DND-41 (cell line): ENCODE measurements at regions not wholly inside any gene's neighbourhood (a gene's known extent, or its start where the extent isn't known, plus 50 kb on each side); places are given as distances from the start of the nearest gene placed in this dataset.

ENCODE experiments used
- ATAC-seq: fragments of 200-7000 bp; cut with Tn5 transposase; 3 replicates; pipeline ENCODE4 v1.9.1; 2021; ENCODE audit warnings: low read depth; ENCODE audit not compliant: insufficient read depth
- DNase-seq: peaks from one replicate; pipeline ENCODE4 v3.0.0-alpha.2; 2020
- H2AFZ ChIP-seq: 2 replicates; pipeline ENCODE4 v1.6.0; 2012; ENCODE audit warnings: low read depth, low read length
- H3K27ac ChIP-seq: 2 replicates; pipeline ENCODE4 v1.5.1; 2012; ENCODE audit warnings: low read length, inconsistent platforms
- H3K27me3 ChIP-seq: fragments of 200-600 bp; sonication (generic); 2 replicates; pipeline ENCODE4 v1.6.0; 2012; ENCODE audit warnings: low read length, mild to moderate bottlenecking, inconsistent platforms; ENCODE audit not compliant: insufficient read depth, poor library complexity
- H3K36me3 ChIP-seq: 2 replicates; pipeline ENCODE4 v1.5.1; 2012; ENCODE audit warnings: low read length, inconsistent platforms; ENCODE audit not compliant: insufficient read depth
- H3K4me1 ChIP-seq: 2 replicates; pipeline ENCODE4 v1.5.1; 2012; ENCODE audit warnings: mild to moderate bottlenecking, low read length; ENCODE audit not compliant: insufficient read depth
- H3K4me2 ChIP-seq: 2 replicates; pipeline ENCODE4 v1.6.0; 2012; ENCODE audit warnings: mild to moderate bottlenecking, moderate library complexity, low read length, inconsistent platforms; ENCODE audit not compliant: insufficient read depth
- H3K4me3 ChIP-seq, 2 experiments: fragments of 200-600 bp in 1 of 2; shearing (Covaris generic) in 1 of 2; 2 replicates each; pipeline ENCODE4 v1.5.1; 2012 to 2016; ENCODE audit warnings: inconsistent platforms in 2 of 2, low read length in 2 of 2, mild to moderate bottlenecking in 2 of 2, low read depth in 1 of 2, moderate library complexity in 1 of 2
- H3K79me2 ChIP-seq: 2 replicates; pipeline ENCODE4 v1.6.0; 2012; ENCODE audit warnings: low read length, inconsistent platforms; ENCODE audit not compliant: insufficient read depth
- H3K9ac ChIP-seq: 2 replicates; pipeline ENCODE4 v1.6.0; 2012; ENCODE audit warnings: low read depth, mild to moderate bottlenecking, inconsistent platforms, low read length, moderate library complexity
- H3K9me3 ChIP-seq: 2 replicates; pipeline ENCODE4 v1.5.1; 2012; ENCODE audit warnings: low read length, moderate library complexity, mild to moderate bottlenecking, inconsistent platforms; ENCODE audit not compliant: insufficient read depth, severe bottlenecking
- H4K20me1 ChIP-seq: 2 replicates; pipeline ENCODE4 v1.6.0; 2012; ENCODE audit warnings: low read length; ENCODE audit not compliant: insufficient read depth
- EZH2 ChIP-seq: IDR thresholded peaks from 3 replicates; pipeline ENCODE4 v1.6.1; 2012; ENCODE audit warnings: borderline replicate concordance, low read depth, mild to moderate bottlenecking, moderate library complexity, low read length, inconsistent platforms; ENCODE audit not compliant: severe bottlenecking
- TF ChIP-seq, protein P1 (sequence below): IDR thresholded peaks from 2 replicates; pipeline ENCODE4 v1.5.1; 2012; ENCODE audit warnings: borderline replicate concordance, low read length, moderate library complexity, mild to moderate bottlenecking; ENCODE audit not compliant: poor library complexity, severe bottlenecking; ENCODE audit errors: extremely low read depth

DNA sequence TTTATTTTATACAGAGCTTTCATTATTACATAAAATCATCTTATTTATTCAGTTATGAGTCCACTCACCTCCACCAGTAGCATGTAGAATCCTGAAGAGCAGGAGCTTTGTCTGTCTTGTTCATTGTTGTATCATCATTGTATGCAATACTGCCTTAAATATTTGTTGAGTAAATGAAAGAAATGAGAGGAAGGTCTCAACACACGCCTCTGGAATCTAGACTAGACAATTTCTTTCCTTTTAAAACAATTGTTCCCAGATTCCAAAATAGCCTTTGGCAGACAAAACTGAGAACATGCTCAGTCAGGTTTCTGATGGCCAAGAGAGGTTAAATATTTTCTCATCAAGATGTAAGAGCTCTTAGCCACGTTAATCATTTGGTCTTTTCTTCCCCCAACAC, 173.1 kb upstream of the AGR3 start:
- peaks cover 38% of the 10 kb centered on the region for H3K4me1 ChIP-seq
- no peak overlapping the region for H2AFZ ChIP-seq
- no peak overlapping the region for H3K4me2 ChIP-seq
- no peak overlapping the region for H3K27ac ChIP-seq
- no peak overlapping the region for H3K9ac ChIP-seq
- no peaks in the 10 kb centered on the region for H3K79me2 ChIP-seq
- H3K9me3 ChIP-seq: no peaks in the 10 kb centered on the region
- TF ChIP-seq, protein P1, sequence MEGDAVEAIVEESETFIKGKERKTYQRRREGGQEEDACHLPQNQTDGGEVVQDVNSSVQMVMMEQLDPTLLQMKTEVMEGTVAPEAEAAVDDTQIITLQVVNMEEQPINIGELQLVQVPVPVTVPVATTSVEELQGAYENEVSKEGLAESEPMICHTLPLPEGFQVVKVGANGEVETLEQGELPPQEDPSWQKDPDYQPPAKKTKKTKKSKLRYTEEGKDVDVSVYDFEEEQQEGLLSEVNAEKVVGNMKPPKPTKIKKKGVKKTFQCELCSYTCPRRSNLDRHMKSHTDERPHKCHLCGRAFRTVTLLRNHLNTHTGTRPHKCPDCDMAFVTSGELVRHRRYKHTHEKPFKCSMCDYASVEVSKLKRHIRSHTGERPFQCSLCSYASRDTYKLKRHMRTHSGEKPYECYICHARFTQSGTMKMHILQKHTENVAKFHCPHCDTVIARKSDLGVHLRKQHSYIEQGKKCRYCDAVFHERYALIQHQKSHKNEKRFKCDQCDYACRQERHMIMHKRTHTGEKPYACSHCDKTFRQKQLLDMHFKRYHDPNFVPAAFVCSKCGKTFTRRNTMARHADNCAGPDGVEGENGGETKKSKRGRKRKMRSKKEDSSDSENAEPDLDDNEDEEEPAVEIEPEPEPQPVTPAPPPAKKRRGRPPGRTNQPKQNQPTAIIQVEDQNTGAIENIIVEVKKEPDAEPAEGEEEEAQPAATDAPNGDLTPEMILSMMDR: no peak
- no peak for TF ChIP-seq EZH2
- H3K36me3 ChIP-seq: no peaks in the 10 kb centered on the region
- H3K4me3 ChIP-seq: no peak overlapping the region
- H4K20me1 ChIP-seq: no peaks in the 10 kb centered on the region
- DNase-seq (no peak), ATAC-seq (no peak)
- H3K27me3 ChIP-seq: no peaks in the 10 kb centered on the region

- no peak overlapping the region for H3K9ac ChIP-seq
- no peak overlapping the region for H3K27ac ChIP-seq
- H3K4me3 ChIP-seq: no peak overlapping the region
- TF ChIP-seq EZH2: no peak
- TF ChIP-seq, protein P1: no peak
- ATAC-seq (no peak), DNase-seq (no peak)
- no peaks in the 10 kb centered on the region for H3K27me3 ChIP-seq
- H3K79me2 ChIP-seq: no peaks in the 10 kb centered on the region
- H4K20me1 ChIP-seq: no peaks in the 10 kb centered on the region
- no peaks in the 10 kb centered on the region for H3K9me3 ChIP-seq
- no peak overlapping the region for H2AFZ ChIP-seq
- H3K4me1 ChIP-seq: peaks cover 38% of the 10 kb centered on the region
- no peaks in the 10 kb centered on the region for H3K36me3 ChIP-seq
- no peak overlapping the region for H3K4me2 ChIP-seq
These were observed 173.8 kb upstream of the AGR3 start for GRCh38 chr7:17055596-17055995.

GRCh38 chr7:17056491-17057142, 174.8 kb upstream of the AGR3 start:
- H2AFZ ChIP-seq: peak overlapping the region; percentile 38; the same call in 1 of the 2 replicates
- peaks cover 38% of the 10 kb centered on the region for H3K4me1 ChIP-seq

More at GRCh38 chr7:17056491-17057142, 174.8 kb upstream of the AGR3 start:
- Histone ChIP-seq H3K79me2 (no peaks in the 10 kb centered on the region), H3K27me3 (no peaks in the 10 kb centered on the region), H3K27ac (peak overlapping the region; percentile 62), H4K20me1 (no peaks in the 10 kb centered on the region), H3K4me2 (no peak overlapping the region), H3K9ac (no peak overlapping the region), H3K36me3 (no peaks in the 10 kb centered on the region), H3K9me3 (no peaks in the 10 kb centered on the region), H3K4me3 (no peak overlapping the region)
- DNase-seq: no peak
- ATAC-seq: peak; percentile 27; the same call in 2 of the 3 replicates
- TF ChIP-seq EZH2: no peak
- TF ChIP-seq, protein P1: no peak
